Heart left ventricle (tissue), 16 donors: ENCODE measurements at regions not wholly inside any gene's neighbourhood (a gene's known extent, or its start where the extent isn't known, plus 50 kb on each side); places are given as distances from the start of the nearest gene placed in this dataset.

ENCODE experiments used
- ATAC-seq, 4 donors: fragments of 200-7000 bp; cut with Tn5 transposase; one replicate each; pipeline ENCODE4 v1.9.1; 2020 to 2022; ENCODE audit warnings: moderate library complexity in 4 of 4, mild to moderate bottlenecking in 3 of 4, moderate number of reproducible peaks in 1 of 4
- DNase-seq, 5 donors: peaks; one replicate each; pipeline ENCODE4 v3.0.0-alpha.2; 2020
- H3K27ac ChIP-seq, 12 donors: fragments of 200-600 bp; sonication (generic) in 4 of 12; one replicate each; pipeline versions ENCODE4 v1.5.0 to v1.8.0; 2016 to 2022; ENCODE audit warnings: mild to moderate bottlenecking in 2 of 12
- H3K27me3 ChIP-seq, 9 donors: fragments of 200-600 bp; sonication (generic) in 2 of 9; one replicate each; pipeline versions ENCODE4 v1.5.1 to v1.8.0; 2016 to 2022; ENCODE audit warnings: mild to moderate bottlenecking in 3 of 9
- H3K36me3 ChIP-seq, 9 donors: fragments of 200-600 bp; sonication (generic) in 2 of 9; one replicate each; pipeline versions ENCODE4 v1.5.0 to v1.8.0; 2018 to 2022; ENCODE audit warnings: mild to moderate bottlenecking in 2 of 9
- H3K4me1 ChIP-seq, 12 donors: fragments of 200-600 bp; sonication (generic) in 4 of 12; one replicate each; pipeline versions ENCODE4 v1.5.0 to v1.8.0; 2016 to 2022; ENCODE audit warnings: mild to moderate bottlenecking in 3 of 12
- H3K4me3 ChIP-seq, 12 donors: fragments of 200-600 bp; sonication (generic) in 4 of 12; one replicate each; pipeline versions ENCODE4 v1.5.0 to v1.8.0; 2017 to 2022; ENCODE audit warnings: mild to moderate bottlenecking in 9 of 12, moderate library complexity in 4 of 12
- H3K9me3 ChIP-seq, 12 donors: fragments of 200-600 bp; sonication (generic) in 4 of 12; one replicate each; pipeline versions ENCODE4 v1.5.0 to v1.8.0; 2016 to 2022; ENCODE audit warnings: mild to moderate bottlenecking in 1 of 12
- CTCF ChIP-seq, 12 donors: fragments of 200-600 bp; sonication (generic) in 4 of 12; IDR thresholded peaks; one replicate each; pipeline versions ENCODE4 v1.5.0 to v1.8.0; 2018 to 2022; ENCODE audit warnings: antibody characterized with exemption in 12 of 12, mild to moderate bottlenecking in 5 of 12
- POLR2A ChIP-seq, 2 donors: fragments of 450-650 bp; IDR thresholded peaks; one replicate each; pipeline ENCODE4 v1.6.1; 2017; ENCODE audit warnings: antibody characterized with exemption in 2 of 2, mild to moderate bottlenecking in 2 of 2, moderate library complexity in 2 of 2
- WGBS, 4 donors: extraction: QIAGEN DNeasy Blood & Tissue Kit in 2 of 4; methylation state at CpG; one replicate each; pipeline versions ENCODE4 v1.1.5 to v1.1.7; 2013 to 2018; 5-methylcytosine and 5-hydroxymethylcytosine counted together
- intact Hi-C, 10 donors: fragments of 100-400 bp; cut with DNase I; formaldehyde crosslinking; loops; one replicate each; pipeline versions ENCODE4 v1.11.1 to v1.14.2; 2022
- donor health status: ischemic (EF 13 %, LVEDD 7.1; RV severe dilation, severe dysfunction).
- donor health status: healthy with polysubstance abuse.
- donor health status: DM: no; HTN: yes; CAD: no.
- donor health status: DM: no; HTN: no; CAD: no.
- donor health status: ischemic (EF 25% LVEDD 6.9; RV normal size, moderate dysfunction).
- donor health status: ischemic (EF 25% LVEDD 5.7; RV mildly dilated, moderate dysfunction).
- donor health status: healthy.
- donor health status: DM: yes; HTN: yes; CAD: no.
- donor health status: ischemic (EF 35%, LVEDD 5.7; RV mildly dilated, moderate dysfunction).
- donor health status: nonischemic (EF 11% LVEDD 7.7; RV severe dilation, severe dysfunction).
- donor health status: DM: yes; HTN: yes; CAD: no.
- donor health status: PGD.
- donor health status: ischemic (EF 29% LVEDD 5.4; RV normal size, mild dysfunction).
- donor health status: nonischemic (EF 23%, LVEDD 6.1; RV moderate dilation, normal function).

- Histone ChIP-seq H3K27ac (no peak overlapping the region), H3K36me3 (no peaks in the 10 kb centered on the region), H3K4me3 (no peak overlapping the region), H3K9me3 (no peaks in the 10 kb centered on the region), H3K4me1 (peaks cover 0 to 7% (median 0%) of the 10 kb centered on the region in 12 donors), H3K27me3 (no peaks in the 10 kb centered on the region)
- WGBS, 4 donors, result 80 to 91% (median 89%) methylated on average over 7 of the region's 7 CpGs
- no peak for ATAC-seq
- TF ChIP-seq CTCF (IDR thresholded peaks at IDR 0.05), result no peak
- no peak for TF ChIP-seq POLR2A (IDR thresholded peaks at IDR 0.05)
- DNase-seq, result no peak
- intact Hi-C loops, result no loop called here
Observed at GRCh38 chr22:27594474-27595134, 207.0 kb downstream of the MN1 start.

GRCh38 chr22:27596133-27596870, 205.3 kb downstream of the MN1 start:
- intact Hi-C loops, result no loop called here
- H3K4me3 ChIP-seq, result no peak overlapping the region
- no peaks in the 10 kb centered on the region for H3K36me3 ChIP-seq
- TF ChIP-seq POLR2A (IDR thresholded peaks at IDR 0.05), result no peak
- TF ChIP-seq CTCF (IDR thresholded peaks at IDR 0.05), result no peak
- no peaks in the 10 kb centered on the region for H3K9me3 ChIP-seq
- H3K27ac ChIP-seq, result no peak overlapping the region
- no peaks in the 10 kb centered on the region for H3K27me3 ChIP-seq
- peaks cover 0 to 2% (median 0%) of the 10 kb centered on the region in 12 donors for H3K4me1 ChIP-seq
- no peak for DNase-seq
- ATAC-seq, result no peak
- 59 to 79% (median 76%) methylated on average over 7 to 8 of the region's 8 CpGs for WGBS, 4 donors

- WGBS, 4 donors, result 83 to 100% (median 86%) methylated on average over 1 of the region's 1 CpG
- TF ChIP-seq CTCF (IDR thresholded peaks at IDR 0.05) (no peak), POLR2A (IDR thresholded peaks at IDR 0.05) (no peak)
- no peak for DNase-seq
Observed at GRCh38 chr22:27597703-27598444, 203.7 kb downstream of the MN1 start.

GRCh38 chr22:27598792-27599191, 202.8 kb downstream of the MN1 start:
- peaks cover 0 to 6% (median 0%) of the 10 kb centered on the region in 12 donors for H3K4me1 ChIP-seq
- H3K27ac ChIP-seq, result no peak overlapping the region
- intact Hi-C loops, result no loop called here
- DNase-seq, result no peak
- H3K36me3 ChIP-seq, result no peaks in the 10 kb centered on the region
- no peak overlapping the region for H3K4me3 ChIP-seq
- no peaks in the 10 kb centered on the region for H3K27me3 ChIP-seq
- ATAC-seq, result no peak
- WGBS, 4 donors, result 65 to 84% (median 79%) methylated on average over 1 of the region's 1 CpG
- TF ChIP-seq POLR2A (IDR thresholded peaks at IDR 0.05) (no peak), CTCF (IDR thresholded peaks at IDR 0.05) (no peak)
- H3K9me3 ChIP-seq, result no peaks in the 10 kb centered on the region

More at GRCh38 chr22:27597703-27598444, 203.7 kb downstream of the MN1 start:
- H3K27ac ChIP-seq, result no peak overlapping the region
- no peak for ATAC-seq
- no peaks in the 10 kb centered on the region for H3K36me3 ChIP-seq
- H3K4me1 ChIP-seq, result peaks cover 0 to 6% (median 0%) of the 10 kb centered on the region in 12 donors
- no peak overlapping the region for H3K4me3 ChIP-seq
- intact Hi-C loops, result no loop called here
- no peaks in the 10 kb centered on the region for H3K9me3 ChIP-seq
- H3K27me3 ChIP-seq, result no peaks in the 10 kb centered on the region
